ENCODE measurements at regions not wholly inside any gene's neighbourhood (a gene's known extent, or its start where the extent isn't known, plus 50 kb on each side); places are given as distances from the start of the nearest gene placed in this dataset.

GRCh38 chr14:54310151-54310850, 86.5 kb upstream of the CDKN3 start:
- DNase-seq (ENCODE audit: low read depth in 2 of 2) = no peak

DNA sequence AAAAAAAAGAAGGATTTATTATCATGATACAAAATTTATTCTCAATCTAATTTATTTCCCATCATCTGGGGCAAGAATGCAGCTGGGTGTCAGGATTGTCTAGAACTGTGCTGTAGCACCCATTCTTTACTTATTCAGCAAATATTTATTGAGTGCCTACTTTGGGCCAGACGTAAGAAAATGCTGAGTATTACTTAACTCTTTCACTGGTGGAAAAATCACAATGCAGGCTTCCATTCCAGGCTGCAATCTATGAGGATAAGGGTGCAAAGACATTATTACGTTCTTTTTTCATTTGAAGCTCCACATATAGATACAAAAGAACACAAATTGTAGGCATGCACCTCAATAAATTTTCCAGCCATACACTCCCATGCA, 86.0 kb upstream of the CDKN3 start:
- DNase-seq (ENCODE audit: low read depth in 2 of 2) = no peak

DNA sequence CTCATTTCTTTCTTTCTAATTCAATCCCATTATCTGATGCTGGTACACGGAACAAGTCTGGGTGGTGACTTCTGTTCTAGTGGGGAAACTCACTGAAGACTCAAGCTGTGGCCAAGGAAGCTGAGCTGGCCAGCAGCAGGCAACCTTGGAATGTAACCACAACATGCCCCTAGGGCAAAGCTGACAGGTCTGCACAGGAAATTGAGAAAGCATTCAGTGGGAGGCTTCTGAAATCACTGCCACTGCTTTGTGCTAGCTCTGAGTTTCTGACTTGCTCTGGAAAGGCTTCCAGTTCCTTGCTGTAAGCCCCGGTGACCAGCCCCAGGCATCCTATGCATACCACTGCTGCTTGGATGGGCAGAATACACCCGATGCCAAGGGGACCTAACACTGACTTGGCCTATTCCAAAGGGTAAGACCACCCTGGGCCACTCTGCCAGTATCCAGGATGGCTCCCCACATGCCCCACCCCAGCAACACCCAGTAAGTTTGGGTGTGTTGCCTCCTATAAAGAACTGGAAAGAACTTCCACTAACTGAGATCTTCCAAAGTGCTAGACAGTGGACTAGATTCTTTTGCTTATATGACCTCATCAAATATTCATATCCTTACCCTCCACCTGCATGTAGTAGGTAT, 84.5 kb upstream of the CDKN3 start:
- DNase-seq (ENCODE audit: low read depth in 2 of 2) = no peak

DNA sequence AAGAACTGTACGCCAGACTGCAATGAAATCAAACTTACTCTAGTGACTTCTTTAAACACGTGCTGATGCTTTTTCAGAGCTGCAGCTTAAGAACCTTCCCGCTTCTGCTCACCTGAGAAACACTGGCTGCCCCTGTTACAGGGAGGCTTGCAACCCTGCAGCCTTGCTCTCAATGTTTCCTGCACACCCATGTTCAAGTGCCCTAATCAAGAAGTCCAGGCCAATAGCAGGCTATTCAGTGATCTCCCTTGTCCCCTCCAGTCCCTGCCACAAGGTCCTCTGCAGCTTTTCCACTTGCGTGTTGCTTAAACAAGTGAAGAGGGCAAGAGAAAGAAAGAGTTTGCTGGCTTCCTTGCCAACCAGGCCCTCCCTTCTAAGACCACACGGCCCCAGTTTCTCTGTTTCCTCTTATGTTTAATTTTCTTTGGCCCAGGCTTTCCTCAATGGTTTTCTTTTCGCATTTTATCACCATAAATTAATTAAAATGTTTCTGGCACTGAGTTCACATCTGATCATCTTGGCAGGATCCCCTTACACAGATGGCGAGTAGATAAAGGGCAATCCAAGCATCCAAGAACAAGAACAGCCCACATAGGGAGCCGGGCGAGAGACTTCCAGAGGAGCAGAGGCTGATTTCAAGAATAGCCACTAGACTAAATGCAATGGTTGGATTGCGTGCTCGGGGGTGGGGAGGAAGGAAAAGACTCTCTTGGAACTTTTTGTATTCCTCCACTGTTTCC, 82.3 kb upstream of the CDKN3 start:
- no peak for DNase-seq (ENCODE audit: low read depth in 2 of 2)

DNA sequence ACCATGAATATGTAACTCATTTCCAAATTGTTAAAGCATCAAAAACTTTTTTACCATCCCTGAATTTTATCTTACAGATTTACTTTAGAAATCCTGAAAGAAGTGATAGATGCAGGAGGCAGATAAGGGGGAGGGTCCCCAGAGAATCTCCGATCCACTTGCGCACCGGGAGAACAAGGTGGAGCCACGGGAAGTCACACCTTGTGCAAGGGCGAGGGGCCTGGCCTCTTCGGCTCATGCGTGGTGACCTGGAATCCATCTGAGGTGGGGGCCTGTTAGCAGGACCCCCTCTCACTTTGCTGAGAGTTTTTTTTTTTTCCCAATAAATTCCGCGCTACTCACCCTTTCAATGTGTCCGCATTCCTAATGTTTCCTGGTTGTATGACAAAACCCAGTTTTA, 80.2 kb upstream of the CDKN3 start:
- no peak for DNase-seq (ENCODE audit: low read depth in 2 of 2)

DNA sequence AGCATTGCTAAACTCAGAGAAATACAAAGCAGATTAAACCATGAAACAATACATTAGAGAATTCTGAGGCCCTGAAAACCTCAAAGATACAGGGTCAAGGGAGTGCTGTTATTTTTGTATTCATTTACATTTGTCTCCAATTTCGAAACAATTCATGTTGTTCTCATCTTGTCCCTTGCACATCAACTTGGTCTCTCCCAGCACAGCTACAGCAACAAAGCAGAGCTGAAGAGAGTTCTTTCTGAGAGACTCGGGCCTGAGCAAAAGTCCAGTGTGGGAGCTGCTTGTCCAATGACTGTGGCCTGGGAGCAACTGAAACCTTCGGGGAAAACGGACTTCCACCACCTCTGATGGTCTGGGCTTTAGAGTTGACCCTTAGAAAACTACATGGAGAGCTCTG, 79.4 kb upstream of the CDKN3 start:
- no peak for DNase-seq (ENCODE audit: low read depth in 2 of 2)

DNA sequence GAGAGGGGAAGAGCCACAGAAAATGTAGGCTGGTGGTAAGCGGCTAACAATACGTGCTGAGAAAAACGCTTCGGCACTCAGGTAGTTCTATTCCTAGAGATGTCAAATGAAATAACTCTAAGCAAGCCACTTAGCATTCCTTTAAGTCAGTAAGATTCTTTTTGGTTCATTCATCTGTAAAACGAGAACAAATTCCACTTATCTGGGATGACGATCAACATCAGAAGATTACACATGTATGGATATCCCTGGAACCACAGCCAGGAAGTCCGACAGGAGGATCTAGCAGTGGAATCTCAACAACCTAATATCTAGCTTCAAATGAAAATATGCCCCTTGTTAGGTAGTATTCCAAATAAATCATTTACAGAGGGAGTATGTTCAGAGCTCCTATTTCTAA, 74.6 kb upstream of the CDKN3 start:
- DNase-seq (ENCODE audit: low read depth in 2 of 2) = no peak

- no peak for DNase-seq (ENCODE audit: low read depth in 2 of 2)
These were observed 74.0 kb upstream of the CDKN3 start for GRCh38 chr14:54322701-54323337.

- no peak for DNase-seq (ENCODE audit: low read depth in 2 of 2)
These were observed 71.0 kb upstream of the CDKN3 start for GRCh38 chr14:54325766-54326165.

- DNase-seq (ENCODE audit: low read depth in 2 of 2) = no peak
These were observed 67.6 kb upstream of the CDKN3 start for GRCh38 chr14:54329082-54329695.

DNA sequence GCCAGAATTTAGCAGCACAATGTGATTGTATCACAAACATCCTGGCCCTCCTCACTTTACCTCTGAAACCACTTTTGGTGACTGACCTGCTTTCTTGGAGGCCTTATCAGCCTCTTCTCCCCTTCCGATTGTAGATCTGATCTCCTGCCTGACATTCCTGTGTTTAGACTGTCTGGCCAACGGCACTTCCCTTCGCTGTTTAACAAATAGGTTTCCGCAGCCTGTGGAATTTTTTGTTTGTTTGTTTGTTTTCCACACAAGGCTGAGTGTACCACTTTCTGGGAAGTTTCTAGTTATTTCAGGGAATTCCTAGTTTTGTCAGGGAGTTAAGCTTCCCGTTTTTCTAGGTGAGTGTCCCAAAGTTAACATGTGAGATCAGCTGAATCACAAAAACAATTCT, 65.9 kb upstream of the CDKN3 start:
- DNase-seq (ENCODE audit: low read depth in 2 of 2) = no peak

DNA sequence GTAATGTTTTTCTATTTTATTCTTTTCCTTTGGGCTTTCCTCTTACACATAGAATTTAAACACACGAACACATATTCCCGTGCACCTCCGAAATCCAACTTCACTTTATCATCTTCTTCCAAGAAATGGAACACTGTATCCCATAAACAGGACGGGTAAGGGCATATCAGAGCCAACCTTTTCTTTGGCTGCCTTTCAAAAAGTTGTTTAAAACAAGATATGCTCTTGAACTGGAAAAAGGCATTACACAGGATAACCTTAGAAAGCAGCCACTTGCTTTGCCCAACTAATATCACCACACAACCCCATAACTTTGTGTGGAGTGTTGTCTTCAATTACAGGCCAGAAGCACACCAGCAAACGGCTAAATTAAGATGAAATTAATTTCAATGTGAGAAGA, 65.3 kb upstream of the CDKN3 start:
- no peak for DNase-seq (ENCODE audit: low read depth in 2 of 2)

- no peak for DNase-seq (ENCODE audit: low read depth in 2 of 2)
These were observed 64.3 kb upstream of the CDKN3 start for GRCh38 chr14:54332490-54332889.

DNA sequence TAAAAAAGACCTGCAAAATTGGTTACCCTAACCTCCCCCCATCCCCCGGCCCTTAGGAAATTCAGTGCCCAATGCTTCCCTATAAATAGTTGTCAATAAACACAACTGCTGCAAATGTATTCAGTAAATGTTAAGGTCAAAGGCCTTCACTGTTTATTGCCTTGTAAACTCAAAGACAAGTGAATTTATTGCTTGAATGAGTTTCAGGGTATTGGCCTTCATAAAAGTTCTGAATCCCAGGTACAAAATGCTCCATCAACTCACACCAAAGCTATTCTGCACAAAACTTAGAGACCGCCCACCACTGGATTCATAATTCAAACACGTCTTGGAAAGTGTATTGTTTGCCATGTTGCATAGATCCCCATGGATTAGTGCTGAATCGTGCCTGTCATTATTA, 63.3 kb upstream of the CDKN3 start:
- DNase-seq (ENCODE audit: low read depth in 2 of 2) = no peak

DNA sequence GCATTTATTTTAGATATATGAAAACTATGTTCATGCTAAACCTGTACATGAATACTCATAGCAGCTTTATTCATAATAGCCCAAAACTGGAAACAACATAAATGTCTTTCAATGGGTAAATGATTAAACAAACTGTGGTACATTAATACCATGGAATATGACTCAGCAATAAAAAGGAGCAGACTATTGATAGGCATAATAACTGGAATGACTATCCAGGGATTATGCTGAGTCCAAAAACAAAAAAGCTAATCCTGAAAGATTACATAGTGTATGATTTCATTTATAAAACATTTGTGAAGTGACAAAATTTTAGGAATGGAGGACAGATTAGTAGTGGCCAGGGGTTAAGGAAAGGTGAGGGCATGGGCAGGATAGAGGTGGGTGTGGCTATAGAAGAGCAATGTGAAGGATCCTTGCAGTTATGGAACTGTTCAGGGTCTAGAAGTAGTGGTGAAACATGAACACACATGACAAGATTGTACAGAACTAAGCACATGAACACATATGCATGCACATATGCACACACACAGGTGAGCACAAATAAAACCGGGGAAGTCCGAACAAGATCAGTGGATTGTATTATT, 61.1 kb upstream of the CDKN3 start:
- DNase-seq (ENCODE audit: low read depth in 2 of 2) = no peak

- DNase-seq (ENCODE audit: low read depth in 2 of 2) = no peak
These were observed 59.5 kb upstream of the CDKN3 start for GRCh38 chr14:54337314-54337713.

DNA sequence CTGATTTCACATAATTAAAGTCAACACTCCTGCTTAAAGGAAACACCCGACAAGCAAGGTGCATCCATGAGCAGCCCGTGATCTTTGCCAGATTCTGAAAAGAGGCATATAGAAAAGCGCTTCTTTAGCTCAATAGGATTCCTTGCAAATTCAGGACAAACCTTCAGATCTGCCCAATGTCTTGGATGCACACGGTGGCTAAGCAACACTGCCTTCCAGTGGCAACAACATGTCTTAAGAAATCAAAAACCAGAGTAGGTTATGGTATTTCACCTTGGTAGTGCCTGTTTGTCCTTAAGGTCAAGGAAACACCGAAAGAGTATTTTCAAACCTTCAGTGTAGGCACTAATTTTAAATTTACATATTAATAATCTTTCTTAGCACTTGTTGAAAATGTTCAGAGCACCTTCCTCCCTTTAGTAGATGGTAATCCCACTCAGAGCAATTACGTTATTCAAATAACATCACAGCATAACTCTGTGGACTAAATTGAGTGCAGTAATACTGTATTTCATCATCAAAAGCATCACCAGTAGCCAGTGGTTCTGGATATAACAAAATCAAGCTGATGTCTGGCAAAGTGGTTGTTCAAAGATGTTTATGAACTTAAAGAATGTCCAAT, 58.0 kb upstream of the CDKN3 start:
- no peak for DNase-seq (ENCODE audit: low read depth in 2 of 2)

- no peak for DNase-seq (ENCODE audit: low read depth in 2 of 2)
These were observed 57.0 kb upstream of the CDKN3 start for GRCh38 chr14:54339771-54340170.

DNA sequence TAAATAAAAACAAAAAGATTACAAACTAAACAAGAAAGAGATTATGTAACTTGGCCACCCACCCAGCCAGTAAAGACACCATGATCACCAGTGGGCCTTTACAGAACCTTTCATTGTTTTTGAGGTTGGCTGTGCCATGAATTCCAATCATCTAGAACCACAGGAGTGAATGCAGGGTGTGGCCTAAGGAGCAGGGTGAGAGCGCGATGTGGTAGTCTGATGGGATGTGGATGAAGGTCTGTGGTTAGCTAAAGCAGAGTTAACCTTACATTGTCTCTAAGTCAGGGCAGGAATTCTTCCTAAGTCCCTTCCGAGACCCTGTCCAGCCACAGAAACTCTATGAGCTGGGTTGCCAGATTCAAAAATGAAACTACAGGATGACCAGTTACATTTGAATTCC, 54.0 kb upstream of the CDKN3 start:
- no peak for DNase-seq (ENCODE audit: low read depth in 2 of 2)

DNA sequence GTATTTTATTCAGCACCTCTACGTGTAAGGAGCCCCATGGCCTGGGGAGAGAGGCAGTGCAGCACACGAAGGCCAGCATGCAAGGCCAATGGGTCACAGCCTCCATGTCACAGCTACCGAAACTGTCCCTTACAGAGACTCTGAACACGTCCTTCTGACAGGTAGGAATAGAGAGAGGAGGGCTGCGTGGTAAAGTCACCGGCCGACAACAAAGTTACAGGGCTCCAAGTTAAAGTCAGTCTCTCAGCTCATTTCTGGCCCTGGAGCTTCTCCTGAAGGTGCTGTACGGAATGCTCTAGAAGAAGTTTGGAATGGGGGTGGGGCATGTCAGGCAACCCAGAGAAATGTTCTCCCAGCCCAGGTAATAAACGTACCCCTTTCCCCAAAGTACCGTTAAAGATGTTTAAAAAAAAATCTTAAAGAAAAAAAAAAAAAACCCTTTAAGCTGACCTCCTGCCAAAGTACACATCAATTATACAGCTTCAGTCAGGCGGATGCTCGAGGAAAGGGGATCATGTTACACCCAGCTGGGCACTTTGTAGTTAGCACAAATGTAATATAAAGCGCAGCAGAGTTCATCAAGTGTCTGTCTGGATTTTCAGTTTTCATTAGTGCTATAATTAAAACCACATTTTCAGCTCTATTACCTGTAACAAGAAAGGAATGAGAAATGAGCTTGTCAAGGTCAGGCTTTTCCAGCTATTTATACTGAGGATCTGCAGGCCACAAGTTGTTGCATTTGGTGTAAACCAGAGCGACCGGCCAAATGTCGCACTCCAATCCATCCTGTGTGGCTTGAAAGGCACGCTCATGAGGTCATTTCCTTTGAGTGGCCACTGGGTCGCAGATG, 53.3 kb upstream of the CDKN3 start:
- no peak for DNase-seq (ENCODE audit: low read depth in 2 of 2)

- DNase-seq (ENCODE audit: low read depth in 2 of 2) = no peak
These were observed 52.4 kb upstream of the CDKN3 start for GRCh38 chr14:54344445-54344844.

All from stimulated activated CD8-positive, alpha-beta memory T cell treated with anti-CD3 and anti-CD28 coated beads, Interleukin-15, amount 100 ng/mL, for 48 hours (primary cell).